NB4 (cell line): ENCODE measurements at regions not wholly inside any gene's neighbourhood (a gene's known extent, or its start where the extent isn't known, plus 50 kb on each side); places are given as distances from the start of the nearest gene placed in this dataset.

Experiments used
- DNase-seq: peaks from one replicate; pipeline ENCODE4 v3.0.0; 2010; ENCODE audit warnings: low read depth
- H3K4me3 ChIP-seq: one replicate; pipeline ENCODE4 v1.5.1; 2011; ENCODE audit warnings: mild to moderate bottlenecking, low read depth, low read length, moderate library complexity
- CTCF ChIP-seq: IDR thresholded peaks from one replicate; pipeline ENCODE4 v1.5.1; 2012; ENCODE audit warnings: low read depth, low read length
- MAX ChIP-seq: IDR thresholded peaks from 2 replicates; pipeline ENCODE4 v1.6.1; 2011; ENCODE audit warnings: low read depth, low read length
- MYC ChIP-seq: IDR thresholded peaks from 2 replicates; pipeline ENCODE4 v1.6.1; 2011; ENCODE audit warnings: low read depth, low read length
- POLR2A ChIP-seq: IDR thresholded peaks from 2 replicates; pipeline ENCODE4 v1.6.1; 2011; ENCODE audit warnings: mild to moderate bottlenecking; ENCODE audit not compliant: insufficient read length; ENCODE audit errors: extremely low read depth

- DNase-seq: no peak
- H3K4me3 ChIP-seq: no peak overlapping the region
- TF ChIP-seq CTCF (no peak), POLR2A (no peak), MYC (no peak), MAX (no peak)
Observed at GRCh38 chr10:21203473-21204107, 306.5 kb upstream of the NEBL start.

- TF ChIP-seq MAX (no peak), MYC (no peak), CTCF (no peak), POLR2A (no peak)
- DNase-seq: no peak
- no peak overlapping the region for H3K4me3 ChIP-seq
Observed at GRCh38 chr10:21202776-21203462, 305.8 kb upstream of the NEBL start.

- H3K4me3 ChIP-seq: no peak overlapping the region
- DNase-seq: no peak
Observed at GRCh38 chr10:21199501-21199900, 302.4 kb upstream of the NEBL start.

GRCh38 chr10:21197838-21198237 is 300.7 kb upstream of the NEBL start:
- no peak for DNase-seq
- H3K4me3 ChIP-seq: no peak overlapping the region
- TF ChIP-seq POLR2A (no peak), CTCF (no peak), MAX (no peak), MYC (no peak)

More at GRCh38 chr10:21199501-21199900, 302.4 kb upstream of the NEBL start:
- TF ChIP-seq CTCF: no peak
- no peak for TF ChIP-seq MAX
- no peak for TF ChIP-seq MYC
- TF ChIP-seq POLR2A: no peak

- H3K4me3 ChIP-seq: no peak overlapping the region
- no peak for TF ChIP-seq POLR2A
- no peak for TF ChIP-seq MAX
- TF ChIP-seq MYC: no peak
- TF ChIP-seq CTCF: no peak
- DNase-seq: no peak
Observed at GRCh38 chr10:21196822-21197395, 299.8 kb upstream of the NEBL start.
